GM21786 (cell line): ENCODE measurements at regions not wholly inside any gene's neighbourhood (a gene's known extent, or its start where the extent isn't known, plus 50 kb on each side); places are given as distances from the start of the nearest gene placed in this dataset.
"Not testable (repeated sequence)": the region's sequence is repeated elsewhere in the genome, so short reads cannot be mapped to it uniquely, and the experiment has no call there.

Experiments
- ATAC-seq: cut with Tn5 transposase; IDR thresholded peaks from one replicate; pipeline ENCODE4 v1.9.1; 2021; ENCODE audit not compliant: unreplicated experiment

DNA sequence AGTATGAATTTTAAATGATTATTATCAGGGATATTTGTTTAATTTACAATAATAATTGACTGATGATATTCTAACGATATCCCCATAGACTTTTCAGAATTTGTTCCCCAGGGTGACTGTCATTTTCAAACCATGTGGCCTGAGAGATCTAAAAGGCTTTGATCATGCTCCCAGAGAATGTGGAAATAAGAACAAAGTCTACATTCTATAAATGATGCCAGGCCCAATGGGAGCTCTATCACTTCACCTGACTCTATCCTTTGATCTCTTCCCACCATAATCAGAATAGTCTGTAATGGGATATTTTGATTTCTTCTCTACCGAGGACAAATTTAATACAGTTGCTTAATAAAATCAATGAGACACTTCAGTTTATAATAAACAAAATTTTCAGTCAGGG is 483.4 kb upstream of the IRAK1BP1 start:
- ATAC-seq = no peak

DNA sequence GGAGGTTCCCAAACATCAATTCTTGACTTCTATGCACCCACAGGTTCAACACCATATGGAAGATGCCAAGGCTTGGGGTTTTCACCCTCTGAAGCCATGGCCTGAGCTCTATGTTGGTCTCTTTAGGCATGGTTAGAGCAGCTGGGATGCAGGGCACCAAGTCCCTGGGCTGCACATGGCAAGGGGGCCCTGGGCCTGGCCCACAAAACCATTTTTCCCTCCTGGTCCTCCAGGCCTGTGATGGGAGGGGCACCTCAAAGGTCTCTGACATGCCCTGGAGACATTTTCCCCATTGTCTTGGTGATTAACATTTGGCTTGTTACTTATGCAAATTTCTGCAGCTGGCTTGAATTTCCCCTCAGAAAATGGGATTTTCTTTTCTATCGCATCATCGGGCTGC is 480.5 kb upstream of the IRAK1BP1 start:
- not testable (repeated sequence) for ATAC-seq

DNA sequence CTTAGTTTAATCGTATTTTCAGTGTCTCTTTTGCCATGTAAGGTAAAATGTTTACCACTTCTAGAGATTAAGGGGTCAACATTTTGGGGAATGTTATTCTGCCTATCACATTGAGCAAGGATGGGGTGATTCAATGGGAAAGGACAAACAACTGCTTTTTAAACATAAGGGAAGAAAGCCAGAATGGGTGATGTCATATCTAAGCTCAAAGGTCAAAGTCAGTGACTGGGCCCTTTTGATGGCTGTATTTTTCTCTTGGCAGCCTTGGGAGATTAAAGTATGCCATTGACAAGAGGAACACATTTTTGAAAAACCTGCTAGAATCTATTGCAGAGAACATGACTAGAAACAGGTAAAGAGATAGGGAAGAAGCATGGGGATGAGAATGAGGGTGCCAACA is 477.3 kb upstream of the IRAK1BP1 start:
- no peak for ATAC-seq

DNA sequence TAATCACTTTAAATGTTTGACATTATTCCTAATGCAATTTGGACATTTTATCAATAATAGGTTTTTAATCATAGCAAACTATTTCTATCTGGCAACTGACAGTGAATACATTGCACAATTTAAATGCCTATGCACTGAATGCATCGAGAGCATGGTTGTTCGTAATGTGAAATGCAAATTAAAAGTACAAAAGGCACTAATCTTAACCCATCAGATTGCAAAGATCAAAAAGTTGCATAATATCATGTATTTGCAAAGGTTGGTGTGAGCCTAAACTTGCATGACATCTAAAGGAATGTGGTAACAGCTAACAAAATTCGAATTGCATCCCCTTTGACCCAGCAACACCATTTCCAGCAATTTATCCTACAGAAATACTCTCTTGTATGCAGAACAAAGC is 469.9 kb upstream of the IRAK1BP1 start:
- ATAC-seq = no peak

DNA sequence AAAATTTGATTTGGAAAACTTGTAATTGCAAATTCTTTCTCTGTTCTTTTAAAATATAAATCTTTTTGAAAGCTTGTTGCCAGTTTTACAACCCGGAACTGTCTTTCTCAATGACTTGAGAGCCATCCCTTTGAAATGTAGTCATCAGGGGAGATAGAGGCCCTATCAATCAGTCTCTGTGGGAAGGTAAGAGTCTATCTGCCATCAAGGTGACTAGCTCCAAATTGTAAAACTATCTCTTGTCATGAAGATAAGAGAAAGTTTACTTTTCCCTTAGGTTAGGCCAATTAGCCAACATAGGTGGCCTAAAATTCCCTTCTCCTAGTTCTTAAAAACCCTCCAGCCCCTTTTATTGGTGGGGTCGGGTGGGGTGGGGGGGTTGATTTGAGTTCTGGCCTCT is 469.1 kb upstream of the IRAK1BP1 start:
- ATAC-seq = no peak

DNA sequence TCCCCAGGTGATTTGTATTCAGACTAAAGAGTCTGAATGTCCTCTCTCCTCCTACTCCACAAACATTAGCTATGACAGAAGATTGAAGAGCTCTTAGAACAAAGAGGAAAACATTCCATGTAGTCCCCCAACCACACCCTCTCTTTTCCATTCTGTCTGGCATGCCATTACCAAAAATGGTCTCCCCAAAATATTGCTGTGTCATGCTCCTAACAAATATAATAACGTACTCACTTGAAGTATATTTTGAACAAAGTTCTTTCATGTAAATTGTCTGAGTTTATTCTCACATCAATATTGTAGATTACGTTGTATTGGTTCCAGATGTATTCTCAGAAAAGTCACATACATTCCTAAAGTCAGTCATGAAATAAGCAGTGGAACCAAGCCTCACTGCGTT is 467.3 kb upstream of the IRAK1BP1 start:
- ATAC-seq = no peak

DNA sequence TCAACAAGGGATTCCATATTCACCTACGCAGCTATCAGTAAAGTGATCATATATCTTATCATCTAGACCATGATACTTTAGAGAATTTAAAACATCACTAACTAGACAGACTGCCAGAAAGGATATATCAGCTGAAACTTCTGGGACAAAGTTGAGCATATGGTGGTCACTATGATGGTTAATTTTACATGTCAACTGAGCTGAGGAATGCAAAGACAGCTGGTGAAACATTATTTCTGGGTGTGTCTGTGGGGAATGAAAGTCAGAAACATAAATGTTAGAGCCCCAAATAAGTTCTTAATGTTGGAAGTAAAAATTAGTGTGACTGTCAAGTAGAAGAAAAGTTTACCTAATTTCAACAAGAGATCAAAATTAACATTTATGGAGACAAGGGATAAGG is 440.0 kb upstream of the IRAK1BP1 start:
- ATAC-seq = no peak

DNA sequence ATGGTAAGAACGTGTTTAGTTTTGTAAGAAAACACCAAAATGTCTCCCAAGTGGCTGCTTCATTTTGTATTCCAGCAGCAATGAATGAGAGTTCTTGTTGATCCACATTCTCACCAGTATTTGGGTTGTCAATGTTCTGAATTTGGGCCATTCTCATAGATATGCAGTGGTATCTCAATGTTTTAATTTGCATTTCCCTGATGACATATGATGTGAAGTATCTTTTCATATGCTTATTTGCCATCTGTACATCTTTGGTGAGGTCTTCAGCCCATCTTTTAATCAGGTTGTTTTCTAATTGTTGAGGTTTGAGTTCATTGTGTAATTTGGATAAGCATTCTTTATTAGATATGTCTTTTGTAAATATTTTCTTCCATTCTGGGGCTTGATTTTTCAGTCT is 436.8 kb upstream of the IRAK1BP1 start:
- no peak for ATAC-seq

DNA sequence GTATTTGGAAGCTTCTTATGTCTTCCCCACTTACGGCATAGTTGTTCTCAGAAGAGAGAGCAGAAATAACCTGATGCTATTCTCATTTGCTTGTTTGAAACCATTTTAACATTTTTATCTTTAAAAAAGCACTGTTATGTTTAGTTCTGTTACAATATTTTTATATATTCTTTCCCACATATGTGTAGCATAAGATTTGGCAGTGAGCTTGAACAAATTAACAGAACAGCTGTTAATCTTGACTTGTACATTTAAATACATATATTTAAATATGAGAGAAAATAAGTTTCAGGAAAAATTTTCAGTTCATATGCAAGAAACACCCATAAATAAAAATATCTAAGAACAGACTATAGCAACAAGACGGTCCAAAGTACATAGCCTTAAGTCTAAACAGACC is 431.7 kb upstream of the IRAK1BP1 start:
- ATAC-seq = no peak

DNA sequence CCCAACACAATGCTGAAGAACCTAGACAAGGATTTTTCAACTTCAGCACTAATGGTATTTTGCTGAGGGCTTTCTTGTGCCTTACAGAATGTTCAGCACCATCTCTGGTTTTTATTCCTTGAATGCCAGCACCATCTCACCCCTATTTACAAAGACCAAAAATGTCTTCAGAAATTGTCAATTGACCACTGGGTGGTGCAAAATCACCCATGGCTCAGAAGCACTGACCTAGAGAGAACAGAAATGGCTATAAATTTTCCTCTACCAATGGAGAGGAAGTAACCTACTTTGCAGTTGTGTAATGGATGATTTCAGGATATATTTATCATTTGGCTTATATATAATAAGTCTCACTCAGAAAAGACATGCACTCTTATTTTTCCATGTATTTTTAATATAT is 431.0 kb upstream of the IRAK1BP1 start:
- ATAC-seq = peak; percentile 49

DNA sequence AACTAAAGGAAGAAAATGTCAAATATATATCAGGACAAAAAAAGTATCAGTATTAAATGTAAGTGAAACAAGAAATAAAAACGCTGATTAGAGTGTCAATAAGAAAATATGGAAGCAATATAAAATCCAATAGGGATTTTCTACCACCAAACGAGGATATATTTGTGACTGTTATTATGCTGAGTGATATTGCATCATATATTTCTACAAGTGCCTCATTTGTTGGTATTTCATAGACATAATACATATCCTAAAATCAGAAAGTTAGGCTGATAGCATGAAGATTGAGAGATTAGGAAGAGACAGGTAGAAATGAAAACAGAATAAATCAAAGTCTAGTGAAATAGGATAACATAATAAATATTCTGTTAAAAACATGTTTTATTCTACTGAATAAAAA is 429.2 kb upstream of the IRAK1BP1 start:
- no peak for ATAC-seq

DNA sequence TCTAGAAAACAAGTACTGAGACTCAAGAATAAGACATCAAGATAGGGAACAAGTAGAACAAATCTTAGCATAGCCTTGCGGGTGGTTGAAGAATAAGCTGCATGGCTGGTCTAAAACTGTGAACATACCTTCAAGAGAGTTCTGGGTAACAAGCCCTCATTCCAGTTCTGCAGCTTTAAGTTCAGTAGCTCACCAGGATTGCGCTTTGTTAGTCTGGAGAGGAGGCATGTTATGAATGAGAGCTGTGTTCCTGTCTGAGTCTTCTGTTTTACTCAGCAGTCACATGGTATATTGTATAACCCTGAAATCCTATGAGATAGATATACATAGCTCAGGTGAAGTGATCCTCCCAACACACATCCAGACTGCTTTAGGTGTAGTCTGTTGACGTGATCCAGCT is 406.6 kb upstream of the IRAK1BP1 start:
- ATAC-seq = no peak

DNA sequence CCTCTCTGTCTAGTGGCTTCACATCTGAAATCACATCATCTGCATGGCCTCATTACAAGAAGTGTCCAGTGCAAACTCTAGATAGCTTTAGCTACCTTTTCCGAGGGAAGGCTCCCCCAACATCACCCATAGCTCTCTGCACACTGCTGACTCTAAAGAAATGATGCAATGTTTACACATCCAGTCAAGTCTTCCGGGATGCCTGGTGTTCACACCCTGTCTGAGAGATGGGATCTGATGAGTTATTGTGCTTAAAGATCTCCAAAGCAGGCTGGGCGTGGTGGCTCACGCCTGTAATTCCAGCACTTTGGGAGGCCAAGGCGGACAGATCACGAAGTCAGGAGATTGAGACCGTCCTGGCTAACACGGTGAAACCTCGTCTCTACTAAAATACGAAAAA is 404.6 kb upstream of the IRAK1BP1 start:
- no peak for ATAC-seq

DNA sequence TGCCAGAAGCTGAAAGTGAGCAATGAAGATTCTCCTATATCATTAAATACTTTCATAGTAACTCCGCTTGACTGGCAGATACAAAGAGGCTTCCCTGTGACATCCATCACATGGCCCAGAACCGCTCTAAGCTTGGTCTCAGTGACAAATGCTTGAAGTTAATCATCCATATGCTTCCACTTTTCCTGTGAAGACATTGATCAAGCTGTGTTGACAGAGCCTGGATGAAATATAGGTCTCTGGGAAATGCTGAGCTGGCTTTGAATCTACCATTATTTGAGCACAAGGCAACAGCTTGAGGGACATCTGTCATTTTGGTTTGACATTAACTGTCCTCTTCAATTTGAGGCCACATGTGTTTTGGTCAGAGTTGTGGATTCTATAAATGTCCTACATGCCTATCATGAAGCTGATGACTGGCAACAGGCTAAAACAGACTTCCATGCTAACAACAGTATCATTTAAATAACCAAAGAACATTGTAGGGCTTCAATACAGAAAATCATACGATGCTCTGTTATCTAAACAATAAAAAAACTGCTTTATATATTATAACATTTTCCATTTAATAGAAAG is 402.2 kb upstream of the IRAK1BP1 start:
- no peak for ATAC-seq

DNA sequence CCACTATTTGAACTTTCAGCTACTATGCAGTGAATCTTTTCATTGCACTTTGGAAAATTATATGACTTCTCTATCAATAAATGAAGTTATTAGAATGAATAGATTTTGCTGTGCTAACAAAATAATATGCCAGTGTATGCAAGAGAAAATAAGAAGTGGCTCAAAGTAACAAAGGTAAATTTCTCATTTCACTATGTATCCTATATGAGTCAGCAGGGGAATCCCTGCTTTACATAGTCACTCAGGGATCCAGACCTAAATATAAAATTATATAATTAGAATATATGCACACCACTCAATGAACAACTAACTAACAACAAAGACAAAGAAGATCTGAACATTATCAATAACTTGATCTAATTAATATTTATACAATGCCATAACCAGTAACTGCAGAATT is 390.8 kb upstream of the IRAK1BP1 start:
- ATAC-seq = no peak

DNA sequence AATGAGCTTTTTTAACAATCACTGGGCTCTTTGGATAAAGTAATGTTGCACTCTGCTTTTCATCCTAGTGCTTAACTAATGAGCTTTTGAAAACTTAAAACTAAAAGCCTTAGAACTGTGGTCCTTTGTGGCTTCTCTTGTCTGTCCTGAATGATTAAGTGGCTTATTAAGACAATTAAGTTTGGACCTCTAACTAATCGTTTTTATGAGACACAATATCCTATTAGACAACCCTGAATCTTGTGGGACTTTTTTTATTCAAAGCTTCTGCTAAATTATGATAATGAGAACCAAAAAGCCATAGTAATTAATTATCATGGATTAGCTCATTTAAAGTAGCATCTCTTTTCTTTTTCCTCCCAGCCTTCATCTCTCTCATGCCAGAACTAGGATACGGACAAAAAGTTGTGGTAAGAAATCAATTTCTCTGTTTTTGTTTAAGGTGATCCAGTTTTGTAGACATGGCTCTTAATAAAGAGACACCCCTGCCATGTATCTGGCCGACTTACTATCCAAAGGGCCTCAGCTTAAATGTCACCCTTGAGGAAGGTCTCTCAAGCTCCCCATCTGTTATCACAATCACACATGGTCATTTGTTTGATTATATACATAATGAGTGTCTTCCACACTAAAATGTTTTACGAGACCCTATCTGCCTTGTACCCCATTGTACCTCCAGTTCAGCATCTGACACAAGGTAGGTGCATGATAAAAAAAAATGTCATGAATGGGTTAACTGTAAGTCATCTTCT is 384.4 kb upstream of the IRAK1BP1 start:
- ATAC-seq = no peak

DNA sequence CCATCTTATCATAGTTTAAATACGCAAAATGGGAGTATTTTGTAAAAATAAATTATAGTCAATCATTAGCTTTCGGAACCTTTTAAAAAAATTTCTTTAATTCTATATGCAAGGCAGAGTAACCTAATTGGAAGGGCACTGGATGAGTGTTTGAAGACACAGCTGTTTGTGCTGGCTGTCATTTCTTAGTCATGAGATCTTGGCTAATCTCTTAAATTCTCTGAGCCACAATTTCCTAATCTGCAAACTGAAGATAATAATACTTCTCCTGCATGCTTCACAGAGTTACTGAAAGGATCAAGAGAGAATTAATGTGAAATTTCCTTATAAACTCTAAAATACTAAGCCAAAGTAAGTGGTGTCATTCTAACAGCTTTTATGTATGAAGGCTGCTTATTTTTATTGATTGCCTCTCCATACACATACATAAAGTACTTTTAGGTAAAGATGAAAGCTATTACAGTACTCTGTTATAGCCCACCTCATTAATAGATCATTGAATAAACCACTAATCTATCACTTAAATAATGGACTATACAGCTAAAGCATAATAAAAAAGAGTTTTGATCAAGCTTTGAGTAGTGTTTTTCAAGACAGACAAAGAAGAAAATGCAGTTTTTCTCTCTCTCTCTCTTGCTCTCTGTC is 383.7 kb upstream of the IRAK1BP1 start:
- no peak for ATAC-seq

DNA sequence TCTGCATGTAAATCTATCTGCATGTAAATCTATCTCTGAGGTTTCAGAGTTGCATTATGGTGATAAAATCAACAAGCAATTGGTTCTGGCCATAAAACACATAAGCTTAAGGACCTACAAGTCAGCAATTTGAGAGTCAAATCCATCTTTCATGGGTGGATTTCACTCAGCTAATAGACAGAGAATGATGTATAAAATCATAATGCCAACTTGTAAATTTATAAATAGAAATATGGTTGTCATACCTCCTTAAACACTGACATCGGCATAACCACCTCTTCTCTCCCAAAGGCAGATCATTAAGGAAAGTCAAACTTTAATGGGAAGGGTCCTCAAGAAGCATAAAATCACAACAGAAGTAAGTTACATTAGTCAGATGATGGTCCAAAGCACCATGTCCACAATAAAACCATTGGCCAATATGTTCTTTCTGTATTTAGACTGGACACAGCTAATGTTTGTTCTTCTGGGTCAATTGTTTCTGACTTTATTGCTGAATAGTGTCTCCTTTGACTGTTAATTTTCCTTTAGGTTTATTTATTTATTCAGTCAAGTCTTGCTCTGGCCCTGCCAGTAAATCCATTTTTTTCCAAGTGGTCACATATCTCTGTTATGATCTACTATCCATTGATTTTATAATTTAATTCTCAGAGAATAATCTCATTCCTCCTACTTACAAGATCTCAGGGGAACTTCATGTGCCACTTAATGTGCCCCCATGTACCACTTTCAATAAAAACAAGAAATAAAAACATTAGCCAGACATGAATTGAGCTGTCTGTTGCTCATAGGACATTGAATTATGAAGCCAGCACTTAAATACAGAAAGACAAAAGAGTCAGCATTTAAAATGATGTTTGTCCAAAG is 382.9 kb upstream of the IRAK1BP1 start:
- ATAC-seq = no peak

DNA sequence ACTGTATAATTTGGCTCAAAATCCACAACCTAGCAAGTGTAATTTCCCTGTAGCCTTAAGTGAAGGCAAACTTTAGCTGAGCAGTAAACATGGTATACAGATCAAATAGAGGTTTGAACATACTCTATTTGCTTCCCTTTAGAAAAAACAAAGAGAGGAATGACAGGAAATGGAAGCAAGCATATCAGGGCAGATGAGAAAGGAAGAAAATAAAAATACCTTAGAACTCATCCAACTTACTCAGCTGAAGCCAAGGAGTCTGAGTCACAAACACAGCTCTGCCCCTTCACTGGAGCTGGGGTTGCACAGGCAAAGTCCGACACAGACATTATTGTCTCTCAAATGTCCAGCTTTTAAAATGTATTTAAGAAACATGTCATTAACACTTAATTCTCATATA is 379.9 kb upstream of the IRAK1BP1 start:
- no peak for ATAC-seq

DNA sequence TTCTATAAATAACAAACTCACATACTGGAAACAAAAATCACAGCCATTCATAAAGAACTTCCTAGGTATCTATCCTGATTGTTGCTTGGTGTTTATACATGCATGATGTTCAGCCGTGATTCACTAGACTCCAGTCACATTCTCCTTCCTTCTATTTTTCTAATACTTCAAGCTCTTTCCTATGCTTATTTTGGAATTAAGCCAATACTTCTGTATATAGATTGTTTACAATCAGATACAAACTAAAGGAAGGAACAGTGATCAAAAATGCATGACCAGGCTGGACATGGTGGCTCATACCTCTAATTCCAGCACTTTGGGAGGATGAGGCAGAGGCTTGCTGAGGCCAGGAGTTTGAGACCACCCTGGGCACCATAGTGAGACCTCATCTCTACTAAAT is 377.5 kb upstream of the IRAK1BP1 start:
- ATAC-seq = no peak

DNA sequence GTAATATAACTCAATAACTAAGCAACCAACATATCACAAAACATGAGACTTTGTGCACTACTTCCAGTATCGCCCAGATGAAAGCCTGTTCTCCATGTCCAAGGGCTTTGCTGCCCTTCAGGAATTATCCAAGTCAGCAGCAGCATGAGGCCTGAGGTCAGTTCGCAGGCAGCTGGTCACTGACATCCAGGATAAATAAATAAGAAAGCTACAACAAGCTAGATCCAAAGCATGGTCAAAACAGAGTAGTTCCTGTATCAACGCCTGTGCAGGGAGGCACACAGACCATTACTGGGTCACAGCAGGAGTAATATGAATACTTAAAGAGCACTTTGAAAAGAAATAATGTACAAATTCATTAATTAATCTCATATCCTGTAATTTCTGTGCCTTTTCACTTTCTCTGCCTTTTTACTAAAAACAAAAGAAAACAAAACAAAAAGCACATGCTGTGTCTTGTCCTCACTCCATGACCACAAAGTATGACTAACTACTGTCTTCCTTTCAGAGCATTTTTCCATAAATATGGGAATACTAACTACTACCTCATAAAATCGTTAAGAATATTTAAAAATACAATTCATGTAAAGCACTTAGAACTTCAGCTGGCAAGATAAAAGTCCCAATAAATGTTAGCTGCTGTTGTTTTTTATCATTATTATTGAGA is 374.9 kb upstream of the IRAK1BP1 start:
- no peak for ATAC-seq
